Endothelial cell of umbilical vein (primary cell): ENCODE measurements at regions not wholly inside any gene's neighbourhood (a gene's known extent, or its start where the extent isn't known, plus 50 kb on each side); places are given as distances from the start of the nearest gene placed in this dataset.

Experiments used
- BruUV-seq: library from RNA; stranded (reverse); fragments of 400-500 nt; replicated peaks from 2 replicates; lab custom pipeline; 2021; lab: Mats Ljungman, UMichigan
- CTCF ChIA-PET: fragments of 300-600, 350-600 bp; sonication (Branson Sonifier 250); formaldehyde crosslinking; loops from one replicate; lab custom pipeline; 2021; ENCODE audit warnings: antibody characterized with exemption, inconsistent platforms; lab: Charles Lee
- POLR2A ChIA-PET: fragments of 300-600, 350-600 bp; sonication (Branson Sonifier 250); formaldehyde crosslinking; loops from one replicate; lab custom pipeline; 2021; ENCODE audit warnings: antibody characterized with exemption, inconsistent platforms; lab: Charles Lee
- DNase-seq: peaks from one replicate; pipeline ENCODE4 v3.0.0-alpha.2; 2011; ENCODE audit warnings: low read depth, low spot score
- FAIRE-seq: peaks from 2 replicates; lab custom pipeline; 2011; peaks lifted over from hg19 to GRCh38; lab: Jason Lieb, UNC
- H2AFZ ChIP-seq: 2 replicates; pipeline ENCODE4 v1.6.0; 2012; ENCODE audit warnings: low read depth, low read length, control low read depth, inconsistent platforms
- H3K27ac ChIP-seq: 2 replicates; pipeline ENCODE4 v1.5.1; 2011; ENCODE audit warnings: low read depth, mild to moderate bottlenecking, control low read depth, low read length, moderate library complexity; ENCODE audit not compliant: insufficient read depth
- H3K27me3 ChIP-seq, 2 experiments: 2 replicates each; pipeline versions ENCODE4 v1.6.0 to v1.6.1; 2011; ENCODE audit warnings: low read length in 2 of 2, mixed read lengths in 1 of 2; ENCODE audit not compliant: control insufficient read depth in 2 of 2, insufficient read depth in 2 of 2
- H3K36me3 ChIP-seq, 2 experiments: 2 replicates in 1 of 2; 3 replicates in 1 of 2; pipeline ENCODE4 v1.5.1; 2011; ENCODE audit warnings: low read length in 2 of 2, mild to moderate bottlenecking in 1 of 2, moderate library complexity in 1 of 2; ENCODE audit not compliant: control insufficient read depth in 2 of 2, insufficient read depth in 2 of 2; ENCODE audit errors: extremely low read depth in 1 of 2
- H3K4me1 ChIP-seq: 3 replicates; pipeline ENCODE4 v1.5.1; 2011; ENCODE audit warnings: mild to moderate bottlenecking, low read length; ENCODE audit not compliant: control insufficient read depth, insufficient read depth; ENCODE audit errors: extremely low read depth
- H3K4me2 ChIP-seq: 2 replicates; pipeline ENCODE4 v1.6.1; 2011; ENCODE audit warnings: low read length, control low read depth, mixed read lengths; ENCODE audit not compliant: insufficient read depth
- H3K4me3 ChIP-seq, 3 experiments: fragments of 200-600 bp in 1 of 3; sonication (generic), shearing (Covaris generic) in 1 of 3; replicated peaks in 1 of 3; 2 replicates each; pipeline ENCODE4 v1.5.1; 2011 to 2016; ENCODE audit warnings: control low read depth in 3 of 3, low read length in 3 of 3, mild to moderate bottlenecking in 2 of 3, inconsistent platforms in 1 of 3, low read depth in 1 of 3, moderate library complexity in 1 of 3; ENCODE audit not compliant: insufficient read depth in 1 of 3
- H3K79me2 ChIP-seq: 2 replicates; pipeline ENCODE4 v1.6.0; 2012; ENCODE audit warnings: low read length, inconsistent platforms; ENCODE audit not compliant: control insufficient read depth, insufficient read depth
- H3K9ac ChIP-seq: replicated peaks from 2 replicates; pipeline ENCODE3; 2011; ENCODE audit warnings: low read length, control low read depth; ENCODE audit not compliant: insufficient read depth; ENCODE audit errors: extremely low read depth
- H3K9me1 ChIP-seq: replicated peaks from 3 replicates; pipeline ENCODE4 v1.6.0; 2011; ENCODE audit warnings: mild to moderate bottlenecking, low read length; ENCODE audit not compliant: control insufficient read depth, insufficient read depth; ENCODE audit errors: extremely low read depth
- H3K9me3 ChIP-seq: replicated peaks from 2 replicates; pipeline ENCODE4 v1.5.1; 2012; ENCODE audit warnings: low read length, inconsistent platforms; ENCODE audit not compliant: control insufficient read depth, insufficient read depth
- H4K20me1 ChIP-seq: replicated peaks from 2 replicates; pipeline ENCODE3; 2011; ENCODE audit warnings: mild to moderate bottlenecking, low read length; ENCODE audit not compliant: control insufficient read depth, insufficient read depth; ENCODE audit errors: extremely low read depth
- EZH2 ChIP-seq: IDR thresholded peaks from 2 replicates; pipeline ENCODE4 v1.6.1; 2012; ENCODE audit warnings: borderline replicate concordance, low read depth, mild to moderate bottlenecking, moderate library complexity, low read length, inconsistent platforms; ENCODE audit not compliant: severe bottlenecking
- FOS ChIP-seq: IDR thresholded peaks from 2 replicates; pipeline ENCODE4 v1.6.1; 2011; ENCODE audit warnings: mild to moderate bottlenecking, low read length, moderate library complexity, borderline replicate concordance; ENCODE audit not compliant: insufficient read depth
- GATA2 ChIP-seq: IDR thresholded peaks from 2 replicates; pipeline ENCODE4 v1.7.0; 2011; ENCODE audit warnings: low read depth, mild to moderate bottlenecking, moderate library complexity, mixed read lengths, low read length; ENCODE audit not compliant: insufficient read length, insufficient read depth
- JUN ChIP-seq: IDR thresholded peaks from 2 replicates; pipeline ENCODE4 v1.6.1; 2011; ENCODE audit warnings: borderline replicate concordance, low read depth; ENCODE audit not compliant: insufficient read length, insufficient read depth
- MAX ChIP-seq: IDR thresholded peaks from 2 replicates; pipeline ENCODE4 v1.6.1; 2011; ENCODE audit not compliant: insufficient read depth, insufficient read length
- MYC ChIP-seq: IDR thresholded peaks from one replicate; pipeline ENCODE4 v1.6.1; 2011; ENCODE audit warnings: mild to moderate bottlenecking, low read depth, low read length
- POLR2A ChIP-seq: IDR thresholded peaks from 2 replicates; pipeline ENCODE4 v1.6.1; 2012; ENCODE audit warnings: low read depth, mild to moderate bottlenecking, control low read depth, low read length
- POLR2AphosphoS5 ChIP-seq: IDR thresholded peaks from 2 replicates; pipeline ENCODE4 v1.6.1; 2012; ENCODE audit warnings: low read depth, mild to moderate bottlenecking, control low read depth, low read length, moderate library complexity; ENCODE audit not compliant: insufficient read depth
- dilution Hi-C: fragments of 300-500 bp; cut with MboI; formaldehyde crosslinking; loops from one replicate; pipeline ENCODE4 v1.15.0; 2019; ENCODE audit warnings: low sequenced_read_pairs; ENCODE audit not compliant: extremely low pct_ligation_motif_present
- intact Hi-C: fragments of 100-400 bp; cut with micrococcal nuclease; formaldehyde crosslinking; loops from one replicate; pipeline ENCODE4 v1.10.0; 2022
- TF ChIP-seq, protein P1 (sequence below), 2 donors: IDR thresholded peaks; 1 replicate in 1 of 2; 2 replicates in 1 of 2; pipeline ENCODE4 v1.5.1; 2011; ENCODE audit warnings: low read length in 2 of 2, mild to moderate bottlenecking in 2 of 2, moderate library complexity in 2 of 2, control low read depth in 1 of 2, inconsistent platforms in 1 of 2, low read depth in 1 of 2; ENCODE audit not compliant: insufficient read depth in 1 of 2; ENCODE audit errors: extremely low read depth in 1 of 2

GRCh38 chr10:58140691-58141347 is 126.9 kb downstream of the IPMK start:
- H3K36me3 ChIP-seq: no peaks in the 10 kb centered on the region
- dilution Hi-C loops (no loop called here), intact Hi-C loops (no loop called here)
- no peaks in the 10 kb centered on the region for H3K9me3 ChIP-seq
- no peaks in the 10 kb centered on the region for H3K9me1 ChIP-seq
- POLR2A ChIA-PET: no interaction called here
- H3K27ac ChIP-seq: no peak overlapping the region
- no peaks in the 10 kb centered on the region for H4K20me1 ChIP-seq
- BruUV-seq: no TSS peak
- H2AFZ ChIP-seq: no peak overlapping the region
- TF ChIP-seq EZH2 (no peak), POLR2AphosphoS5 (no peak), POLR2A (no peak), GATA2 (no peak), MYC (no peak), JUN (no peak), MAX (no peak), FOS (no peak)
- TF ChIP-seq, protein P1, sequence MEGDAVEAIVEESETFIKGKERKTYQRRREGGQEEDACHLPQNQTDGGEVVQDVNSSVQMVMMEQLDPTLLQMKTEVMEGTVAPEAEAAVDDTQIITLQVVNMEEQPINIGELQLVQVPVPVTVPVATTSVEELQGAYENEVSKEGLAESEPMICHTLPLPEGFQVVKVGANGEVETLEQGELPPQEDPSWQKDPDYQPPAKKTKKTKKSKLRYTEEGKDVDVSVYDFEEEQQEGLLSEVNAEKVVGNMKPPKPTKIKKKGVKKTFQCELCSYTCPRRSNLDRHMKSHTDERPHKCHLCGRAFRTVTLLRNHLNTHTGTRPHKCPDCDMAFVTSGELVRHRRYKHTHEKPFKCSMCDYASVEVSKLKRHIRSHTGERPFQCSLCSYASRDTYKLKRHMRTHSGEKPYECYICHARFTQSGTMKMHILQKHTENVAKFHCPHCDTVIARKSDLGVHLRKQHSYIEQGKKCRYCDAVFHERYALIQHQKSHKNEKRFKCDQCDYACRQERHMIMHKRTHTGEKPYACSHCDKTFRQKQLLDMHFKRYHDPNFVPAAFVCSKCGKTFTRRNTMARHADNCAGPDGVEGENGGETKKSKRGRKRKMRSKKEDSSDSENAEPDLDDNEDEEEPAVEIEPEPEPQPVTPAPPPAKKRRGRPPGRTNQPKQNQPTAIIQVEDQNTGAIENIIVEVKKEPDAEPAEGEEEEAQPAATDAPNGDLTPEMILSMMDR (IDR thresholded peaks at IDR 0.05; ENCODE audit: extremely low read depth in 1 of 2, insufficient read depth in 1 of 2, low read depth in 1 of 2, low read length in 2 of 2): no peak
- CTCF ChIA-PET: no interaction called here
- no peaks in the 10 kb centered on the region for H3K27me3 ChIP-seq
- H3K9ac ChIP-seq: no peak overlapping the region
- DNase-seq (no peak), FAIRE-seq (no peak)
- H3K4me1 ChIP-seq: no peaks in the 10 kb centered on the region
- no peaks in the 10 kb centered on the region for H3K79me2 ChIP-seq
- no peak overlapping the region for H3K4me2 ChIP-seq
- no peak overlapping the region for H3K4me3 ChIP-seq
